Breast epithelium (tissue), 3 donors: ENCODE measurements at regions not wholly inside any gene's neighbourhood (a gene's known extent, or its start where the extent isn't known, plus 50 kb on each side); places are given as distances from the start of the nearest gene placed in this dataset.

Experiments used
- CTCF ChIP-seq, 3 donors: fragments of 450-650 bp; IDR thresholded peaks; one replicate each; pipeline ENCODE4 v1.5.1; 2016 to 2017; ENCODE audit warnings: antibody characterized with exemption in 3 of 3, mild to moderate bottlenecking in 3 of 3, moderate library complexity in 3 of 3
- POLR2A ChIP-seq: fragments of 450-650 bp; IDR thresholded peaks from one replicate; pipeline ENCODE4 v1.6.1; 2016; ENCODE audit warnings: antibody characterized with exemption, mild to moderate bottlenecking, moderate library complexity
- POLR2AphosphoS5 ChIP-seq, 3 donors: sonication (generic); formaldehyde crosslinking; IDR thresholded peaks; one replicate each; pipeline ENCODE4 v1.6.1; 2017; ENCODE audit warnings: antibody characterized with exemption in 3 of 3

- no peak for TF ChIP-seq CTCF (IDR thresholded peaks at IDR 0.05)
- TF ChIP-seq POLR2A: no peak
- TF ChIP-seq POLR2AphosphoS5 (IDR thresholded peaks at IDR 0.05): no peak
These were observed 120.5 kb downstream of the UCHL1 start for GRCh38 chr4:41377196-41377595.
